CD4-positive, alpha-beta memory T cell (primary cell): ENCODE measurements at regions not wholly inside any gene's neighbourhood (a gene's known extent, or its start where the extent isn't known, plus 50 kb on each side); places are given as distances from the start of the nearest gene placed in this dataset.
"Not testable (repeated sequence)": the region's sequence is repeated elsewhere in the genome, so short reads cannot be mapped to it uniquely, and the experiment has no call there.

ENCODE experiments used
- CTCF ChIA-PET: fragments of 350-600 bp; sonication (Branson Sonifier 250); formaldehyde crosslinking; loops from one replicate; lab custom pipeline; 2021; ENCODE audit warnings: inconsistent platforms; ENCODE audit not compliant: partially characterized antibody; lab: Charles Lee
- POLR2A ChIA-PET: fragments of 350-600 bp; sonication (Branson Sonifier 250); formaldehyde crosslinking; loops from one replicate; lab custom pipeline; 2021; ENCODE audit not compliant: partially characterized antibody; lab: Charles Lee
- DNase-seq, 5 donors: peaks; one replicate each; pipeline versions ENCODE4 v3.0.0 to v3.0.0-alpha.2; 2020 to 2022; ENCODE audit warnings: mixed read lengths in 1 of 5
- H3K27ac ChIP-seq: one replicate; pipeline ENCODE4 v1.7.0; 2013; ENCODE audit warnings: low read depth, low read length
- H3K27me3 ChIP-seq: 2 replicates; pipeline ENCODE4 v1.7.0; 2013; ENCODE audit warnings: mild to moderate bottlenecking, low read length, moderate library complexity; ENCODE audit not compliant: insufficient read depth
- H3K36me3 ChIP-seq: 2 replicates; pipeline ENCODE4 v1.7.0; 2013; ENCODE audit warnings: mild to moderate bottlenecking, low read length, moderate library complexity; ENCODE audit not compliant: insufficient read depth
- H3K4me1 ChIP-seq: 2 replicates; pipeline ENCODE4 v1.7.0; 2013; ENCODE audit warnings: mild to moderate bottlenecking, low read length, moderate library complexity; ENCODE audit not compliant: insufficient read depth
- H3K4me3 ChIP-seq, 2 donors: one replicate each; pipeline ENCODE4 v1.7.0; 2013; ENCODE audit warnings: low read length in 2 of 2, mild to moderate bottlenecking in 1 of 2
- H3K9me3 ChIP-seq, 2 donors: one replicate each; pipeline ENCODE4 v1.7.0; 2013; ENCODE audit warnings: low read length in 2 of 2, control low read depth in 1 of 2; ENCODE audit not compliant: control insufficient read depth in 1 of 2
- H3K27ac Mint-ChIP-seq, 7 donors: one replicate each; pipeline ENCODE4 v1.8.0; 2020 to 2021; ENCODE audit warnings: mixed read lengths in 7 of 7, mild to moderate bottlenecking in 6 of 7, inconsistent platforms in 3 of 7, moderate library complexity in 3 of 7
- H3K27me3 Mint-ChIP-seq, 2 donors: one replicate each; pipeline ENCODE4 v1.8.0; 2020 to 2021; ENCODE audit warnings: mixed read lengths in 2 of 2
- H3K36me3 Mint-ChIP-seq, 2 donors: one replicate each; pipeline ENCODE4 v1.8.0; 2020 to 2021; ENCODE audit warnings: mixed read lengths in 2 of 2, inconsistent platforms in 1 of 2, mild to moderate bottlenecking in 1 of 2
- H3K4me1 Mint-ChIP-seq, 4 donors: one replicate each; pipeline ENCODE4 v1.8.0; 2020 to 2021; ENCODE audit warnings: mixed read lengths in 4 of 4, mild to moderate bottlenecking in 1 of 4
- H3K4me3 Mint-ChIP-seq, 8 donors: one replicate each; pipeline ENCODE4 v1.8.0; 2020 to 2021; ENCODE audit warnings: mixed read lengths in 8 of 8, mild to moderate bottlenecking in 7 of 8, moderate library complexity in 6 of 8, inconsistent platforms in 3 of 8
- H3K9me3 Mint-ChIP-seq, 8 donors: one replicate each; pipeline ENCODE4 v1.8.0; 2020 to 2021; ENCODE audit warnings: mixed read lengths in 8 of 8, mild to moderate bottlenecking in 5 of 8, inconsistent platforms in 3 of 8, moderate library complexity in 1 of 8
- intact Hi-C: fragments of 100-400 bp; cut with micrococcal nuclease; formaldehyde crosslinking; loops from one replicate; pipeline ENCODE4 v1.15.1; 2023

- not testable (repeated sequence) for H3K4me3 Mint-ChIP-seq, H3K9me3 Mint-ChIP-seq
These were observed 4381.5 kb upstream of the TPTE start for GRCh38 chr21:6139862-6140261.

DNA sequence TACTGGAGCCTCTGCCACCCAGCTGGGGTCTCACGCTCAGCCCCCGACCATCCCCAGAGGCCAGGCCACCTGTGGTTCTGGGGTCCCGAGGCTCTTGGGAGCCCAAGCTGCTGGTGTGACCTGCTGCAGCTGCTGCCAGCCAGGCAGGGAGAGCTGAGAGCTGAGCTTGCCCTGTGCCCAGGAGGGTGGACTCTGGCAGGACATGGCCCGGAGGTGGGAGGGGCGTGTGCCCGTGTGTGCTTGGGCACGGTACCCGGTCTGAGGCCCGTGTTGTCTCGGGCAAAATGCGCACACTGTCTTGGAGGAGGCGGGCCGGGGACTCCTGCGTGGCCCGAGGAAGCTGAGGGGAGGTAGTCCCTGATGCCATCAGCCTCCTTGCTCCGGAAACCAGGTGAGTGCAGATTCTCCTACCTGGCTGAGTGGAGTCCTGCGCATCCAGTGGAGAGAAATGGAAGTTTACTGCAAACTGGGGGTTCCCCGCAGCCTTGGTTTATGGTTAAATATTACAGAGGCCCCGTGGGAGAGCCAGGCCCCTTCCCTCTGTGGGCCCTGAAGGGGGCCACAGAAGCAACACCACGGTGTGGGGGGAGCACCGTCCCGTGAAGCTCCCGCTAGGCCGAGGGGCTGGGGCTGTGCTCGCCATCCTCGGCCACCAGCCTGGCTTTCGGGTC is 4380.8 kb upstream of the TPTE start:
- not testable (repeated sequence) for H3K4me3 Mint-ChIP-seq

More at GRCh38 chr21:6139862-6140261, 4381.5 kb upstream of the TPTE start:
- H3K27me3 Mint-ChIP-seq, POLR2A ChIA-PET, H3K9me3 ChIP-seq, H3K27ac ChIP-seq, DNase-seq, H3K27ac Mint-ChIP-seq, H3K4me1 ChIP-seq, H3K4me1 Mint-ChIP-seq, H3K27me3 ChIP-seq, intact Hi-C loops, CTCF ChIA-PET, H3K36me3 ChIP-seq, H3K4me3 ChIP-seq, H3K36me3 Mint-ChIP-seq: not testable (repeated sequence)

DNA sequence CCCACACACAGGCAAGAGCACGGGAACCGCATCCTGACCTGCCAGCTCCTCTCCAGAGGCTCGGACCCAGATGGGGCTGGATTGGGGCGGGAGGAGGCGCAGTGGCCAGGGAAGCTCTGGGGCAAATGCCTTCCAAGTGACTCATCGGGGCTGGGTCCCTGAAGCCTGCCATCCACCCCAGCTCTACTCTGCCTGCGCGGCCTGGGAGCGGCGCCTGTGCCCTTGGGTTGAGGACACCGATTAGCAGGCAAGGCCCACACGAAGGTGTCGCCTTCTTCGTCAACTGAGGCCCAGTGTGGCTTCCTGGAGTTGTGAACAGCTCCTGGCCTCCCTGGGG is 4380.3 kb upstream of the TPTE start:
- H3K4me1 ChIP-seq, CTCF ChIA-PET, H3K4me3 Mint-ChIP-seq, H3K9me3 Mint-ChIP-seq, intact Hi-C loops, H3K27me3 Mint-ChIP-seq, H3K27ac Mint-ChIP-seq, H3K4me3 ChIP-seq, H3K36me3 Mint-ChIP-seq, H3K27me3 ChIP-seq, H3K27ac ChIP-seq, POLR2A ChIA-PET, DNase-seq, H3K9me3 ChIP-seq, H3K36me3 ChIP-seq, H3K4me1 Mint-ChIP-seq: not testable (repeated sequence)

More for the DNA sequence above, 4380.8 kb upstream of the TPTE start:
- H3K4me1 Mint-ChIP-seq, DNase-seq, intact Hi-C loops, H3K9me3 ChIP-seq, H3K4me1 ChIP-seq, POLR2A ChIA-PET, H3K36me3 ChIP-seq, H3K9me3 Mint-ChIP-seq, H3K4me3 ChIP-seq, H3K27me3 Mint-ChIP-seq, H3K36me3 Mint-ChIP-seq, CTCF ChIA-PET, H3K27me3 ChIP-seq, H3K27ac ChIP-seq, H3K27ac Mint-ChIP-seq: not testable (repeated sequence)

DNA sequence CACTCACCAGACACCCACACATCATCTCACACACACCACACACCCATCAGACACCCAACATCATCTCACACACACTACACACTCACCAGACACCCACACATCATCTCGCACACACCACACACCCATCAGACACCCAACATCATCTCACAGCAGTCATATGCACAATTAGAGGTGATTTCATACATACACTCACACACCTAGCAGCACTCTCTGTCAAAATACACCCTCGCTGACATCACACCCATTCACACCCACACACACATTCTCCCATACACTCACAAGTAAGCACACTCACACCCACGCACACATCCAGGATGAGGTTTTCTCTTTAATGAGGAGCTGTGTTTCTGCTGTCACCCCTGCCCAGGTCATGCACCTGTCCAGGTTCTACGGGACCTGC is 4368.2 kb upstream of the TPTE start:
- H3K36me3 ChIP-seq, DNase-seq, H3K4me1 ChIP-seq, H3K27ac Mint-ChIP-seq, H3K4me3 Mint-ChIP-seq, CTCF ChIA-PET, H3K27ac ChIP-seq, H3K4me1 Mint-ChIP-seq, H3K36me3 Mint-ChIP-seq, POLR2A ChIA-PET, H3K9me3 ChIP-seq, intact Hi-C loops, H3K9me3 Mint-ChIP-seq, H3K27me3 ChIP-seq, H3K4me3 ChIP-seq, H3K27me3 Mint-ChIP-seq: not testable (repeated sequence)

DNA sequence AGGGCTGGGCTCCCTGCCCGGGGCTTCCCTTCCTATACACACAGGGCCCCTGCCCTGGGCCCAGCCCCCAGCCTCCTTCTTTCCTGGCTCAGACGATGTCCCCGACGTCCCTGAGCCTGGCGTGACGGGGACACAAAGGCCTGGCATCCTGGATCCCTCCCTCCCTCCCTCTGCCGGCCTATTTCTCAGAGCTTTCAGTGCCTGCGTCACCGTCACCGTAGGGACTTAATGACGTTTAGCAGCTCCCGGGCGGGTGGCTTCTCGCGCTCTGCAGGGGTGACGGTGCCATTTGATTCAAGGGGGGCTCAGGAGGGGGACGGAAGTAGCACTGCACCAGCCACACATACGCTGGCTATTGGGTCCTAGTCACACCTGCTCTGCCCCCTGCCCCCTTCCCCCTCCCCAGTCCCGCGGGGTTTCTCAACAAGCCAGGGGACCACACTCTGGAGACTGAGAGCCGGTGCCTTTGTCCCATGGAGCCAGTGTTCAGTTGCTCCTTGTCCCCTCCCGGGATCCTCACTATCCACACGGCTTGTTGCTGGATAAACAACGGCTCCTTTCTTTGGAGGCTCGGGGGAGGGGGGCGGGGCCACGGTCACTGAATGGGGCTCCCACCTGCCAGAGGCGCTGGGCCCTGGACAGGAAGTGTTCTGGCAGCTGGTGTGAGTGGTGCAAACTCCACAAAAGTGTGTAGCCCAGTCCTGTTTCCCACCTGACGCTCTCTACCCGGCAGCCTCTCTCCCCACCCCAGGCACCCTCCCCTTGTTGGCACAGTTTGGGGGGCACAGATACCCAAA is 4366.7 kb upstream of the TPTE start:
- H3K27ac Mint-ChIP-seq, H3K36me3 Mint-ChIP-seq, H3K27me3 ChIP-seq, H3K4me3 ChIP-seq, H3K9me3 ChIP-seq, H3K4me3 Mint-ChIP-seq, H3K36me3 ChIP-seq, H3K27me3 Mint-ChIP-seq, CTCF ChIA-PET, H3K27ac ChIP-seq, H3K4me1 ChIP-seq, POLR2A ChIA-PET, intact Hi-C loops, H3K4me1 Mint-ChIP-seq, H3K9me3 Mint-ChIP-seq: not testable (repeated sequence)
- DNase-seq, result peak in 1 of 5 donors; percentile 28

DNA sequence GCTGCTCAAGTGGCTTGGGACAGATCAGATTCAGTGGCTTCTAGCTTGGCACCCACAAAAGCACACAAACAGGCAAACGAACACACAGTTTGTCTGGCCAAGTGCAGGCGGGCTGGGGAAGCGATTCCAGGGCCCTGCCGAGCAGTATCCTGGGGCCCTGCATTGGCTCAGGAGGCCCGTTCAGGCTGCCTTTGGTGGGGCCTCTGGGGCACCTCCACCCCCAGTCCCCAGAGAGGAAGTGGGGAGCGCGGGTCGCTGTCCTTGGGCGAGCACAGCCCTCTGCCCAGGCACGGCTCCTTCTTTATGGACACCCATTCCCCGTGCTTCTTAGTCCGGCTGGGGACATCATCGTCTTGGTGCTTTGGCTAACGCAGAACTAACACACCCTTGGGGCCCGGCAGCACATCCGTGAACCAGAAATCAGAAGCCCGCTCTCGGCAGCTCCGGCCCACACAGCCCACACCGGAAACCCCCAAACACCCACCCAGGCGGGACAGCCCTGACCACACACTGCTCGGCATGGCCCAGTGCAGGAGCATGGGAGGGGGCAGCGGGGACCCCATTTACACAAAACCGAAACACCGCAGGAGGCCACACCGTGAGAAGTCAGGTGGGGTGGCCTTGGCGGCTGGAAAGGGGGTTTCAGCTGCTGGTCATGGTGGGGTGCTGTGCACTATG is 4364.5 kb upstream of the TPTE start:
- H3K4me1 ChIP-seq, H3K27ac ChIP-seq, H3K4me1 Mint-ChIP-seq, POLR2A ChIA-PET, H3K4me3 ChIP-seq, DNase-seq, CTCF ChIA-PET, H3K27me3 Mint-ChIP-seq, H3K4me3 Mint-ChIP-seq, H3K36me3 ChIP-seq, intact Hi-C loops, H3K27me3 ChIP-seq, H3K9me3 Mint-ChIP-seq, H3K27ac Mint-ChIP-seq, H3K36me3 Mint-ChIP-seq, H3K9me3 ChIP-seq: not testable (repeated sequence)

- H3K27me3 Mint-ChIP-seq, H3K4me3 ChIP-seq, H3K27ac ChIP-seq, CTCF ChIA-PET, POLR2A ChIA-PET, H3K36me3 ChIP-seq, H3K27me3 ChIP-seq, H3K27ac Mint-ChIP-seq, H3K9me3 Mint-ChIP-seq, H3K4me3 Mint-ChIP-seq, H3K36me3 Mint-ChIP-seq, H3K4me1 ChIP-seq, H3K4me1 Mint-ChIP-seq, H3K9me3 ChIP-seq, intact Hi-C loops, DNase-seq: not testable (repeated sequence)
These were observed 4363.9 kb upstream of the TPTE start for GRCh38 chr21:6157515-6157914.
